Lower lobe of right lung (tissue), 2 donors: ENCODE measurements at regions not wholly inside any gene's neighbourhood (a gene's known extent, or its start where the extent isn't known, plus 50 kb on each side); places are given as distances from the start of the nearest gene placed in this dataset.

Experiments
- ATAC-seq, 2 donors: fragments of 200-7000 bp; cut with Tn5 transposase; one replicate each; pipeline ENCODE4 v1.9.1; 2020 to 2022; ENCODE audit warnings: mild to moderate bottlenecking in 2 of 2, moderate library complexity in 2 of 2
- DNase-seq: peaks from one replicate; pipeline ENCODE4 v3.0.0-alpha.2; 2020
- H3K27ac ChIP-seq: fragments of 200-600 bp; one replicate; pipeline ENCODE4 v1.8.0; 2022
- H3K27me3 ChIP-seq: fragments of 200-600 bp; one replicate; pipeline ENCODE4 v1.8.0; 2022; ENCODE audit warnings: low read depth
- H3K36me3 ChIP-seq: fragments of 200-600 bp; one replicate; pipeline ENCODE4 v1.8.0; 2022; ENCODE audit warnings: mild to moderate bottlenecking
- H3K4me1 ChIP-seq: fragments of 200-600 bp; one replicate; pipeline ENCODE4 v1.8.0; 2022
- H3K4me3 ChIP-seq: fragments of 200-600 bp; one replicate; pipeline ENCODE4 v1.8.0; 2022; ENCODE audit warnings: mild to moderate bottlenecking
- H3K9me3 ChIP-seq: fragments of 200-600 bp; one replicate; pipeline ENCODE4 v1.8.0; 2022
- CTCF ChIP-seq: fragments of 200-600 bp; IDR thresholded peaks from one replicate; pipeline ENCODE4 v1.8.0; 2022; ENCODE audit warnings: antibody characterized with exemption, mild to moderate bottlenecking
- intact Hi-C: fragments of 100-400 bp; cut with DNase I; formaldehyde crosslinking; loops from one replicate; pipeline ENCODE4 v1.11.0; 2022
- donor health status: DM: no; HTN: yes; CAD: no; lungs with severe emphysema.

- Histone ChIP-seq H3K4me1 (no peaks in the 10 kb centered on the region), H3K9me3 (no peaks in the 10 kb centered on the region), H3K27me3 (no peaks in the 10 kb centered on the region), H3K27ac (no peak overlapping the region), H3K4me3 (no peak overlapping the region), H3K36me3 (no peaks in the 10 kb centered on the region)
- intact Hi-C loops: no loop called here
- no peak for TF ChIP-seq CTCF
- DNase-seq (no peak), ATAC-seq (no peak)
Observed at GRCh38 chrX:124680287-124680686, 333.9 kb downstream of the SH2D1A start.

- ATAC-seq (no peak), DNase-seq (no peak)
- intact Hi-C loops: no loop called here
- Histone ChIP-seq H3K27ac (no peak overlapping the region), H3K4me3 (no peak overlapping the region), H3K27me3 (no peaks in the 10 kb centered on the region), H3K36me3 (no peaks in the 10 kb centered on the region), H3K9me3 (no peaks in the 10 kb centered on the region), H3K4me1 (no peaks in the 10 kb centered on the region)
- no peak for TF ChIP-seq CTCF
Observed at GRCh38 chrX:124690495-124690894, 344.1 kb downstream of the SH2D1A start.

GRCh38 chrX:124699876-124700275 is 353.5 kb downstream of the SH2D1A start:
- Histone ChIP-seq H3K4me3 (no peak overlapping the region), H3K27me3 (no peaks in the 10 kb centered on the region), H3K27ac (no peak overlapping the region), H3K9me3 (no peaks in the 10 kb centered on the region), H3K4me1 (no peaks in the 10 kb centered on the region), H3K36me3 (no peaks in the 10 kb centered on the region)
- ATAC-seq (no peak), DNase-seq (no peak)
- intact Hi-C loops: no loop called here
- TF ChIP-seq CTCF: no peak

GRCh38 chrX:124717537-124717936 is 371.2 kb downstream of the SH2D1A start:
- Histone ChIP-seq H3K27ac (no peak overlapping the region), H3K36me3 (no peaks in the 10 kb centered on the region), H3K4me3 (no peak overlapping the region), H3K27me3 (no peaks in the 10 kb centered on the region), H3K9me3 (no peaks in the 10 kb centered on the region), H3K4me1 (no peaks in the 10 kb centered on the region)
- no peak for DNase-seq
- no peak for TF ChIP-seq CTCF
- no peak for ATAC-seq
- intact Hi-C loops: no loop called here

GRCh38 chrX:124719060-124719459 is 372.7 kb downstream of the SH2D1A start:
- no peak for TF ChIP-seq CTCF
- H3K36me3 ChIP-seq: no peaks in the 10 kb centered on the region
- H3K9me3 ChIP-seq: no peaks in the 10 kb centered on the region
- intact Hi-C loops: no loop called here
- H3K4me1 ChIP-seq: no peaks in the 10 kb centered on the region
- H3K27ac ChIP-seq: no peak overlapping the region
- DNase-seq (no peak), ATAC-seq (no peak)
- no peak overlapping the region for H3K4me3 ChIP-seq
- no peaks in the 10 kb centered on the region for H3K27me3 ChIP-seq

GRCh38 chrX:124720532-124720931 is 374.2 kb downstream of the SH2D1A start:
- no peaks in the 10 kb centered on the region for H3K9me3 ChIP-seq
- ATAC-seq (no peak), DNase-seq (no peak)
- H3K27ac ChIP-seq: no peak overlapping the region
- no peak for TF ChIP-seq CTCF
- no peaks in the 10 kb centered on the region for H3K27me3 ChIP-seq
- no peaks in the 10 kb centered on the region for H3K36me3 ChIP-seq
- intact Hi-C loops: no loop called here
- H3K4me1 ChIP-seq: no peaks in the 10 kb centered on the region
- no peak overlapping the region for H3K4me3 ChIP-seq
